Bronchial epithelial cell (primary cell): ENCODE measurements at regions not wholly inside any gene's neighbourhood (a gene's known extent, or its start where the extent isn't known, plus 50 kb on each side); places are given as distances from the start of the nearest gene placed in this dataset.

Experiments
- DNase-seq: peaks from one replicate; pipeline ENCODE4 v3.0.0-alpha.2; 2010; ENCODE audit warnings: low read depth
- FAIRE-seq: peaks from 2 replicates; lab custom pipeline; 2011; peaks lifted over from hg19 to GRCh38; lab: Jason Lieb, UNC
- H3K27me3 ChIP-seq: 2 replicates; pipeline ENCODE4 v1.5.1; 2011; ENCODE audit warnings: low read length; ENCODE audit not compliant: control insufficient read depth, insufficient read depth
- H3K36me3 ChIP-seq: 2 replicates; pipeline ENCODE4 v1.5.1; 2011; ENCODE audit warnings: low read length; ENCODE audit not compliant: control insufficient read depth, insufficient read depth
- H3K4me3 ChIP-seq: 2 replicates; pipeline ENCODE4 v1.5.1; 2011; ENCODE audit warnings: mild to moderate bottlenecking, low read depth, low read length, control low read depth
- CTCF ChIP-seq: IDR thresholded peaks from 2 replicates; pipeline ENCODE4 v1.5.1; 2011; ENCODE audit warnings: mild to moderate bottlenecking, moderate library complexity, low read length, control low read depth, inconsistent platforms; ENCODE audit not compliant: insufficient read depth, severe bottlenecking

- TF ChIP-seq CTCF: no peak
- no peak overlapping the region for H3K4me3 ChIP-seq
- DNase-seq (no peak), FAIRE-seq (no peak)
- H3K27me3 ChIP-seq: no peaks in the 10 kb centered on the region
- H3K36me3 ChIP-seq: no peaks in the 10 kb centered on the region
Measured at GRCh38 chr12:60847281-60847680, 1251.5 kb downstream of the SLC16A7 start.

GRCh38 chr12:60849723-60850122, 1253.9 kb downstream of the SLC16A7 start:
- DNase-seq (peak; percentile 22), FAIRE-seq (no peak)
- no peaks in the 10 kb centered on the region for H3K36me3 ChIP-seq
- H3K4me3 ChIP-seq: no peak overlapping the region
- no peak for TF ChIP-seq CTCF
- no peaks in the 10 kb centered on the region for H3K27me3 ChIP-seq

- no peak for TF ChIP-seq CTCF
- FAIRE-seq (no peak), DNase-seq (no peak)
- Histone ChIP-seq H3K4me3 (no peak overlapping the region), H3K36me3 (no peaks in the 10 kb centered on the region), H3K27me3 (no peaks in the 10 kb centered on the region)
Measured at GRCh38 chr12:60853407-60853806, 1257.6 kb downstream of the SLC16A7 start.

- DNase-seq (peak; percentile 96), FAIRE-seq (no peak)
- Histone ChIP-seq H3K4me3 (no peak overlapping the region), H3K36me3 (no peaks in the 10 kb centered on the region), H3K27me3 (no peaks in the 10 kb centered on the region)
- TF ChIP-seq CTCF: no peak
Measured at GRCh38 chr12:60863421-60863820, 1267.6 kb downstream of the SLC16A7 start.

- H3K27me3 ChIP-seq: no peaks in the 10 kb centered on the region
- H3K4me3 ChIP-seq: no peak overlapping the region
- FAIRE-seq: no peak
- no peak for TF ChIP-seq CTCF
- H3K36me3 ChIP-seq: no peaks in the 10 kb centered on the region
- no peak for DNase-seq
Measured at GRCh38 chr12:60872219-60872618, 1276.4 kb downstream of the SLC16A7 start.

- TF ChIP-seq CTCF: no peak
- FAIRE-seq (no peak), DNase-seq (no peak)
- Histone ChIP-seq H3K27me3 (no peaks in the 10 kb centered on the region), H3K36me3 (no peaks in the 10 kb centered on the region), H3K4me3 (no peak overlapping the region)
Measured at GRCh38 chr12:60872850-60873713, 1277.3 kb downstream of the SLC16A7 start.
